GM12878 (cell line): ENCODE measurements at regions not wholly inside any gene's neighbourhood (a gene's known extent, or its start where the extent isn't known, plus 50 kb on each side); places are given as distances from the start of the nearest gene placed in this dataset.

ENCODE experiments used
- BRCA1 ChIP-seq: IDR thresholded peaks from 2 replicates; pipeline ENCODE4 v1.6.1; 2011; ENCODE audit warnings: low read depth, low read length, improper control_type of control experiment
- HSF1 ChIP-seq: fragments of 150-350 bp; IDR thresholded peaks from 2 replicates; pipeline ENCODE4 v1.6.1; 2014; ENCODE audit warnings: mild to moderate bottlenecking, low read depth, low read length
- IRF4 ChIP-seq: IDR thresholded peaks from 2 replicates; pipeline ENCODE4 v1.6.1; 2011; ENCODE audit warnings: low read depth, low read length
- ZNF24 ChIP-seq: fragments of 450-650 bp; IDR thresholded peaks from 2 replicates; pipeline ENCODE4 v1.6.1; 2017; ENCODE audit warnings: antibody characterized with exemption, mild to moderate bottlenecking
- TF ChIP-seq, protein P1 (sequence below), 3 experiments: IDR thresholded peaks in 2 of 3; conservative IDR thresholded peaks in 1 of 3; 2 replicates each; pipeline ENCODE4 v1.5.1; 2011; ENCODE audit warnings: low read depth in 3 of 3, low read length in 3 of 3, mild to moderate bottlenecking in 3 of 3, control low read depth in 2 of 3, moderate library complexity in 2 of 3, inconsistent platforms in 1 of 3, mixed read lengths in 1 of 3; ENCODE audit not compliant: control insufficient read depth in 2 of 3, insufficient read depth in 1 of 3; ENCODE audit errors: extremely low read depth in 1 of 3
- TF ChIP-seq, protein P2 (sequence below): IDR thresholded peaks from 2 replicates; pipeline ENCODE4 v1.6.1; 2011; ENCODE audit warnings: low read depth, mild to moderate bottlenecking, low read length, moderate library complexity, borderline replicate concordance; ENCODE audit errors: extremely low read depth

DNA sequence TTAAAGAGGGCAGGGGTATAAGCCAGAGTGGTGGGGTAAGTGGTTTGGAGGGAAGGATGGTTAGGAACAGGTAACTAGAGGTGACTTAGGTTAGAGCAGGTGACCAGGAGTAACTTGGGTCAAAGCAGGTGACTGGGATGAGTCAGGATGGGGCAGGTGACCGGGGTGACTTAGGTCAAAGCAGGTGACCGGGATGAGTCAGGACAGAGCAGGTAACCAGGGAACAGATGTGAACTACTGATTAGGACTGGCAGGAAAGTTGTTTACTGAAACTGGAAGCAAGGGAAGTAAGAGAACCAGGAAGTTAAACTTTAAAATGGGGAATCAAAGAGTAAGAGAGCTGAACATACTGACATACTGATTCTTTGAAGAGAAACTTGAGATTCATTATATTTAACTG lies 57.4 kb downstream of the FSCB start:
- no peak for TF ChIP-seq ZNF24
- no peak for TF ChIP-seq BRCA1
- no peak for TF ChIP-seq IRF4
- no peak for TF ChIP-seq HSF1
- TF ChIP-seq, protein P1, sequence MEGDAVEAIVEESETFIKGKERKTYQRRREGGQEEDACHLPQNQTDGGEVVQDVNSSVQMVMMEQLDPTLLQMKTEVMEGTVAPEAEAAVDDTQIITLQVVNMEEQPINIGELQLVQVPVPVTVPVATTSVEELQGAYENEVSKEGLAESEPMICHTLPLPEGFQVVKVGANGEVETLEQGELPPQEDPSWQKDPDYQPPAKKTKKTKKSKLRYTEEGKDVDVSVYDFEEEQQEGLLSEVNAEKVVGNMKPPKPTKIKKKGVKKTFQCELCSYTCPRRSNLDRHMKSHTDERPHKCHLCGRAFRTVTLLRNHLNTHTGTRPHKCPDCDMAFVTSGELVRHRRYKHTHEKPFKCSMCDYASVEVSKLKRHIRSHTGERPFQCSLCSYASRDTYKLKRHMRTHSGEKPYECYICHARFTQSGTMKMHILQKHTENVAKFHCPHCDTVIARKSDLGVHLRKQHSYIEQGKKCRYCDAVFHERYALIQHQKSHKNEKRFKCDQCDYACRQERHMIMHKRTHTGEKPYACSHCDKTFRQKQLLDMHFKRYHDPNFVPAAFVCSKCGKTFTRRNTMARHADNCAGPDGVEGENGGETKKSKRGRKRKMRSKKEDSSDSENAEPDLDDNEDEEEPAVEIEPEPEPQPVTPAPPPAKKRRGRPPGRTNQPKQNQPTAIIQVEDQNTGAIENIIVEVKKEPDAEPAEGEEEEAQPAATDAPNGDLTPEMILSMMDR (IDR thresholded peaks at IDR 0.05 in 2 of 3, conservative IDR thresholded peaks at IDR 0.05 in 1 of 3; ENCODE audit: control insufficient read depth in 2 of 3, extremely low read depth in 1 of 3, insufficient read depth in 1 of 3, low read depth in 3 of 3, low read length in 3 of 3), result no peak
- TF ChIP-seq, protein P2, sequence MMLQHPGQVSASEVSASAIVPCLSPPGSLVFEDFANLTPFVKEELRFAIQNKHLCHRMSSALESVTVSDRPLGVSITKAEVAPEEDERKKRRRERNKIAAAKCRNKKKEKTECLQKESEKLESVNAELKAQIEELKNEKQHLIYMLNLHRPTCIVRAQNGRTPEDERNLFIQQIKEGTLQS, result no peak
